ENCODE measurements at regions not wholly inside any gene's neighbourhood (a gene's known extent, or its start where the extent isn't known, plus 50 kb on each side); places are given as distances from the start of the nearest gene placed in this dataset.

DNA sequence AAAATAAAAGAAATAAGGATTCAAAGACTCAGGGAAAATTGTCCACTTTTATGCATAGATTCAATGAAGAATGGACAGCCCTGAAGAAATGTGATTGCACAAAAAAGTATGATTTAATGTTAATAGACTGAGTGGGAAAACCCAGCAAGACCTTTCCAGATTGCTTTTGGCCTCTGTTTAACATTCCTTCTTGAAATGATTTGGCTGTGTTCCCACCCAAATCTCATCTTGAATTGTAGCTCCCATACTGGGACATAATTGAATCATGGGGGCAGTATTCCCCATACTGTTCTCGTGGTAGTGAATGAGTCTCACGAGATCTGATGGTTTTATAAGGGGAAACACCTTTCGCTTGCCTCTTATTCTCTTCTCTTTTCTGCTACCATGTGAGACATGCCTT, 1316.9 kb upstream of the SEL1L start:
- no peaks in the 10 kb centered on the region for H3K27me3 Mint-ChIP-seq (ENCODE audit: low read depth)
- no peak overlapping the region for H3K27ac Mint-ChIP-seq
- H3K4me1 Mint-ChIP-seq (ENCODE audit: low read depth), result no peaks in the 10 kb centered on the region
- H3K4me3 Mint-ChIP-seq, result no peak overlapping the region
- H3K9me3 Mint-ChIP-seq, result no peaks in the 10 kb centered on the region
- no peaks in the 10 kb centered on the region for H3K36me3 Mint-ChIP-seq (ENCODE audit: low read depth)

DNA sequence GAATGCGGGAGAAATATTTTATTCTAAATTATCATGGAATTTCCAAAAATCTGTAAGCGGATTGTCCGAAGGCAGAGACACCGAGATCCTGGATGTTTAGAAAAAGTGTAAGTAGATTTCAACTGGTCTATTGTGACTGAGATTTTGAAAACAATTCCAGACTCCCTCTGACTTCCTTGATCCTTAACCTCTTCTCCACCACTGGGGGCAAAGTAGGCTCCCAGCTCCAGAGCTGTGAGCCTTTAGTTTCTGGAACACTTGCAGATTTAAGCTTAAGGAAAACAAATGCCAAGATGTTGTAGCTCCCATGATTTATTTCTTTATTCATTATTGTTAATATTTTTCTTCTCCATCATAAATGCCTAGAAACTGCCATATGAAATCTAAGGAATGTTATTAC, 1320.5 kb upstream of the SEL1L start:
- Mint-ChIP-seq H3K27ac (no peak overlapping the region), H3K4me3 (no peak overlapping the region), H3K9me3 (peaks cover 4% of the 10 kb centered on the region), H3K36me3 (ENCODE audit: low read depth) (no peaks in the 10 kb centered on the region), H3K4me1 (ENCODE audit: low read depth) (no peaks in the 10 kb centered on the region), H3K27me3 (ENCODE audit: low read depth) (no peaks in the 10 kb centered on the region)

DNA sequence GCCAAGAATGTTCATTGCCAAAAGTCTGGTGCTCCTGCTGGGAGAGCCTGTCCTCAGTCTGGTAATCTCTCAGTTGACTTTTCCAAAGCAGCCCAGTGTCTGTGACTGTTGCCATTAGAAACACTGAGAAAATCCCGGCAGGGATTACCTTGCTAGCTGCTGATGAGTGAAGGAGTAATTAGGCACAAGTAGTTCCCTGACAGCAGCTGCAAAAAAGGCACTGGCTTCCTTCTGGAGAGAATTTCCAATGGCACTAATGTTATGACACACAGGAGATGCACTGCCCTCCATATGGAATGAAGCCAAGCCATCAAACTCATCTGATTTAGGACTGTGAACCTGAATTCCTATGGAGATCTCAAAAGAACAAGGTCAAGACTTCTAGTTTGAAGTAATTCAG, 1321.2 kb upstream of the SEL1L start:
- Mint-ChIP-seq H3K27ac (no peak overlapping the region), H3K27me3 (ENCODE audit: low read depth) (no peaks in the 10 kb centered on the region), H3K4me1 (ENCODE audit: low read depth) (no peaks in the 10 kb centered on the region), H3K9me3 (peaks cover 4% of the 10 kb centered on the region), H3K4me3 (no peak overlapping the region), H3K36me3 (ENCODE audit: low read depth) (no peaks in the 10 kb centered on the region)

DNA sequence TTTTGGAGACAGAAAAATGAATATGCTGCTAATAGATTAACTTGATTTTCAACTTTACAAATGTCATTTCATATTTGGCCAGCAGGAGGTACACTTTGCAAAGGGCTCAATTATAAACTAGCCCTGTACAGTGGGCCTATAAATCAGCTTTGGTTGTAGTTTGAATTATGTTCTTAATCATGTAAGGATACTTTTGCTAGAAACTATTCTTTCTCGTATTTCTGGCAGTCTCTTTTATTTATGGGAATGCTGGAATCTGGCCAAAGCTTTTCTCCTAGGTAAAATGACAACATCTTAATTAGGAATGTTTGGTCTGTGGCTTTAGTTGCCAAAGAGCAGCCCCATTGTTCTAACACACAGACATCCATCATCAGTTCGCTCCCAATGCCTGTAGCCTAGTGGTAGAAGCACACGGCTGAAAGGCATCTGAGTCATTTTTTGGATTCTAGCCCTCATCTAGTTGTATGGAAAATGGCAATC, 1322.3 kb upstream of the SEL1L start:
- peaks cover 4% of the 10 kb centered on the region for H3K9me3 Mint-ChIP-seq
- no peaks in the 10 kb centered on the region for H3K36me3 Mint-ChIP-seq (ENCODE audit: low read depth)
- no peaks in the 10 kb centered on the region for H3K27me3 Mint-ChIP-seq (ENCODE audit: low read depth)
- H3K4me3 Mint-ChIP-seq, result no peak overlapping the region
- H3K27ac Mint-ChIP-seq, result no peak overlapping the region
- H3K4me1 Mint-ChIP-seq (ENCODE audit: low read depth), result no peaks in the 10 kb centered on the region

DNA sequence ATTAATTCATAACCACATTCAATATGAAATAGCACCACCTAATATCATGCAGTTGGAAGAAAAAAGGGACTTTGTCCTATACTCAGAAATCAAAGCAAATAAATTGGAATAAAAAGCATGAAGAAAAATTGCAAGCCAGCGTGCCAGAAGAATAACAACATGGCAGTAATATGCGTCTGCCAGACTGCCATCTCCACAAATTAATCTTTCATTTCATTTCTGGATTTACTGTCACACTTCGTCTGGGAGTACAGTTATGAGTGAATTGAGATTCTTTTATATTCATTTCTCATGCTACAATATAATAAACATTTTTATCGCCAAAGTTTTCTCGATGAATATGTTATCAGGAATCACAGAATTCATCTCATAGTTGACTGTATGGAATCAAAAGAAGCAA, 1327.7 kb upstream of the SEL1L start:
- Mint-ChIP-seq H3K4me3 (no peak overlapping the region), H3K4me1 (ENCODE audit: low read depth) (no peaks in the 10 kb centered on the region), H3K9me3 (peaks cover 16% of the 10 kb centered on the region), H3K27ac (no peak overlapping the region), H3K27me3 (ENCODE audit: low read depth) (no peaks in the 10 kb centered on the region), H3K36me3 (ENCODE audit: low read depth) (no peaks in the 10 kb centered on the region)

DNA sequence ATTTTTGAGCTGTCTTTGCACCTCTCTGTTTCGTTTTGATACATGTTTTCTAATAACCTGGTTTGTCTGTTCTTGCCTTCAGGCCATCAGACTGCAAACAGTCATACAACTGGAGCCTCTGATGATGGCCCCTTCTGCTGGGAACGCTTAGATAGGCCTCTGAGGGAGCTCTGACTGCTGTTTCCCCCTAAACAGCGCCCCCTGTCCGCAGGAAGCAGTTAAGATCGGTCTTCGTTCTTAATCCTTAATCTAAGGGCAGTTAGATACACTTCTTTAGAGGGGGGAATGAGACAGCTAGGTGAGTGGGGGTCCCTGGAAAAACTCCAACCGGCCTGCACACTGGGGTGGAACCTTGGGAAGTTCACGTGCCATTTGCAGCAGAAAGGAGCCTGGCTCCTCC, 1338.8 kb upstream of the SEL1L start:
- no peak overlapping the region for H3K4me3 Mint-ChIP-seq

DNA sequence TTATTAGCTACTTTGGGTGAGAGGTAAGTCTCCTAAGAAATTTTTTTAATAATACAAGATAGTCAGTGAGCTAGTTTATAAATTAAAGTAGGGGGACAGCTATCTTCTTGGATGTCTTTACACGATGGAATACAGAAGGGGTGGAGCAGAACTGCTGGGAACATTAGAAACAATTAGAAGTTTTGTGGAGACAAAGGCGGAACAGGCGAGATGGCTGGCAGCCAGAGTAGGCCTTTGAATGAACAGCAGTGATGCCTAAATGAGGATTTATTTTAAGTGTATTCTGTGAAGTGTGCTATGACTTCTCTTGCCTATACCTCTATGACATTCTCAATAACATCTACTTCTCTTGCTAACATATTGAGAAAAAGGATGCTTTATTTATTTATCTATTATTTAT, 1345.3 kb upstream of the SEL1L start:
- H3K27ac Mint-ChIP-seq, result no peak overlapping the region
- no peaks in the 10 kb centered on the region for H3K36me3 Mint-ChIP-seq (ENCODE audit: low read depth)
- no peak overlapping the region for H3K4me3 Mint-ChIP-seq
- no peaks in the 10 kb centered on the region for H3K27me3 Mint-ChIP-seq (ENCODE audit: low read depth)
- peaks cover 20% of the 10 kb centered on the region for H3K9me3 Mint-ChIP-seq
- H3K4me1 Mint-ChIP-seq (ENCODE audit: low read depth), result no peaks in the 10 kb centered on the region

More for the DNA sequence above, 1338.8 kb upstream of the SEL1L start:
- H3K27ac Mint-ChIP-seq, result no peak overlapping the region
- peaks cover 15% of the 10 kb centered on the region for H3K9me3 Mint-ChIP-seq
- no peaks in the 10 kb centered on the region for H3K27me3 Mint-ChIP-seq (ENCODE audit: low read depth)
- H3K4me1 Mint-ChIP-seq (ENCODE audit: low read depth), result no peaks in the 10 kb centered on the region
- H3K36me3 Mint-ChIP-seq (ENCODE audit: low read depth), result no peaks in the 10 kb centered on the region

DNA sequence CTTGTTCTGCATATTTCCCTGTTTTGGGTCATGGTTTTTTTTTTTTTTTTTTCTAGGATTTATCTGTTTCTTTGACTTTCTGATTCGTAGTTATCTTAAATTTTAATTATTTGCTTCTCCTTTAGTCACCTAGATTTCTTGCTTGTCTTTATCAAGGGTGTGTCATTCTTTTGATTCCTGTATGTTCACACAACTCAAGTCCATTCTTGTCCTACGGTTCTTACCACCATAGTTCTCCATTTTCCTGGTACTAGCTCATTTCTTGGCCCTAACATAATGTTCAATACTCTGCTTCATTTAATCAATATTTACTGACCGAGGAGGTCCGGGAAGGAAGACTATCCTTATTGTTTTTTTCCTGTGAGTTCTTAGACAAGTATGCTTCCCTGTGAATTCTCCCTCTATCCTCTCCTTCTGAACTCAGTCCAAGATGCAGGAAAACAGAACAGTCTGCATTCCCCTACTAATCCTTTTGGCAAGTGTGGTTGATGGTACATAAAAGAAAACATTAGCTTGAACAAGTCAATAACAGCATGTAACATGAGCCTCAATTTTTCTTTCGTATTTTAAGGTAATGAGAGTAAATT, 1346.4 kb upstream of the SEL1L start:
- Mint-ChIP-seq H3K4me1 (ENCODE audit: low read depth) (no peaks in the 10 kb centered on the region), H3K9me3 (peaks cover 23% of the 10 kb centered on the region), H3K4me3 (no peak overlapping the region), H3K27me3 (ENCODE audit: low read depth) (no peaks in the 10 kb centered on the region), H3K36me3 (ENCODE audit: low read depth) (no peaks in the 10 kb centered on the region), H3K27ac (no peak overlapping the region)

DNA sequence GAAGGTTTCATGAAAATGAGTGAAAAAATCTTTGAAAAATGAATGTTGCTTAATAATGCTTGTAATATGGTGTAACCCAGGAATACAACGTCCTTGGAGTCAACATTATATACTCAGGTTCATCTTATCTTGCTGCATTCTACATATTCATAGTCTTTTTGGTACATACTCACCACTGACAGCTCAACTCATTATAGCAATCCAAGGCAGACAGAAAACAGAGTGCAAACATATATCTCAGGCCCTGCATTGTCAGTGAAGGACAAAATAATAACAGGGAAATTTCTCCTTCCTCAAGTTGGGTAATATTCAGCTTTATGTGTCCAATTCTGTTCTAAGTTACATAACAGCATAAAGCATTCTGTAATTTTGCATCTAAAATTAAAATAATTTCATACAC, 1353.0 kb upstream of the SEL1L start:
- Mint-ChIP-seq H3K27ac (no peak overlapping the region), H3K27me3 (ENCODE audit: low read depth) (no peaks in the 10 kb centered on the region), H3K36me3 (ENCODE audit: low read depth) (no peaks in the 10 kb centered on the region), H3K4me1 (ENCODE audit: low read depth) (no peaks in the 10 kb centered on the region), H3K9me3 (peaks cover 25% of the 10 kb centered on the region), H3K4me3 (no peak overlapping the region)

DNA sequence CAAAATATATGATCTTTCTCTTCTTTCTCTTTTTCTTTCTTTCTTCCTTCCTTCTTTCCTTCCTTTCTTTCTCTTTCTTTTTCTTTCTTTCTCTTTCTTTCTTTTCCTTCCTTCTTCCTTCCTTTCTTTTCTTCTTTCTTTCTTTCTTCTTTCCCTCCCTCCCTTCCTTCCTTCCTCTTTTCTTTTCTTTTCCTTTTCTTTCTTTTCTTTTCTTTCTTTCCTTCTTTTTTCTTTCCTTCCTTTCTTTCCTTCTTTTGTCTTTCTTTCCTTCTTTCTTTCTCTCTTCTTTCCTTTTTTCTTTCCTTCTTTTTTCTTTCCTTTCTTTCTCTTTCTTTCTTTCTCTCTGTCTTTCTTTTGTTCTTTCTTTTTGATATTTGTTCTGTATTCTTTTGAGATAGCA, 1356.0 kb upstream of the SEL1L start:
- Mint-ChIP-seq H3K4me3 (no peak overlapping the region), H3K4me1 (ENCODE audit: low read depth) (no peaks in the 10 kb centered on the region), H3K27me3 (ENCODE audit: low read depth) (no peaks in the 10 kb centered on the region), H3K27ac (no peak overlapping the region), H3K36me3 (ENCODE audit: low read depth) (no peaks in the 10 kb centered on the region), H3K9me3 (peaks cover 15% of the 10 kb centered on the region)

DNA sequence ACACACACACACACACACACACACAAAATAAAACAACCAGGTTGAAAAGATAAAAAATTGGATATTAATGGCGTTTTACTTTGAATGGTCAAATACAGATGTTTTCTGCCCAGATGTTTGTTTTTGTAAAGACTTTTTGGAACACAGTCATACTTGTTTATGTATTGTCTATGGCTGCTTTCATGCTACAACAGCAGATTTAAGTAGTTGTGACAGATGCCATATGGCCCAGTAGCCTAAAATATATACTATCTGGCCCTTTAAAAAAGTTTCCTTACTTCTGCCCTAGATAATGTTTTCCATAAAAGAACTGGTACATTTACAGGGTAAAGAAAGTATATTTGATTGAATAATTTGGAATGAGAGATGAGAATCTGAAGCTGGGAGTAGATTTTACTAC, 1362.8 kb upstream of the SEL1L start:
- Mint-ChIP-seq H3K36me3 (ENCODE audit: low read depth) (no peaks in the 10 kb centered on the region), H3K27me3 (ENCODE audit: low read depth) (no peaks in the 10 kb centered on the region), H3K4me3 (no peak overlapping the region), H3K9me3 (peaks cover 5% of the 10 kb centered on the region), H3K4me1 (ENCODE audit: low read depth) (no peaks in the 10 kb centered on the region), H3K27ac (no peak overlapping the region)

DNA sequence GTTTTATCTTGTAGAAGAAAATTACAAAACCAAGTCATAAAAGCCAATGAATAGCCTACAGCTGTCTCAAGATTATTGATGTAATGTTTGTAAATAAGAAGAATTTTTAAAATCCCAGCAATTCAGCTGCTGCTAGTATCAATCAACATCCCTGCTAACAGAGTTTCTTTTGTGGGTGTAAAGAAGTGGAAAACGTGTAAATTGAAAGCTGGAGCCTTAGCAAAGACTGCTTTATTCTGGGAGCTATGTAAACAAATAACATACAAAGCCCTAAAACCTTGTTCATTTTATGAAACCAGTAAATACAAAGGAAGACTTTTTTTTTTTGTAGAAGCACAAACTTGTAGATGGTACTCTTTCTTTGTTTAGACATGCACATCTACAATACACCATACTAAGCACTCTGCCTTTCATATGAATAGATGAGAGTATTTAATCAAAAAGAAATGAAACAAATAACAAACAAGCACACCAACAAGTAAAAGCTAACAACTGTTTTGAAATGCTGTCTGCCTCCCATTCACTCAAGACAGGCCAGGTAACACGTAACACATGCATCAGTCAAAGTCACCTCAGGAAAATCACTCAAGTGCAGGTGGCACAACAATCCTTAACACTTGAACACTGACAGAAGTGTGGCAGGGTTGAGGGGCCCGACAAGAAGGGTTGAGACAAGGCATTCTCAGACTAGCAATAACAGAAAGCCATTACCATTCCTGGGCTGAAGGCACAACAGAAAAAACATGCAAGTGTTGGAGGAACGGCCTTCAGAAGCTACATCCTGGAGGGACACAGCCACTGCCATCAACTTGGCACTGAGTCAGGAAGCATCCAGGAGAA, 1364.0 kb upstream of the SEL1L start:
- no peak overlapping the region for H3K27ac Mint-ChIP-seq
- H3K27me3 Mint-ChIP-seq (ENCODE audit: low read depth), result no peaks in the 10 kb centered on the region
- H3K36me3 Mint-ChIP-seq (ENCODE audit: low read depth), result no peaks in the 10 kb centered on the region
- no peaks in the 10 kb centered on the region for H3K4me1 Mint-ChIP-seq (ENCODE audit: low read depth)
- no peak overlapping the region for H3K4me3 Mint-ChIP-seq
- H3K9me3 Mint-ChIP-seq, result peaks cover 5% of the 10 kb centered on the region

DNA sequence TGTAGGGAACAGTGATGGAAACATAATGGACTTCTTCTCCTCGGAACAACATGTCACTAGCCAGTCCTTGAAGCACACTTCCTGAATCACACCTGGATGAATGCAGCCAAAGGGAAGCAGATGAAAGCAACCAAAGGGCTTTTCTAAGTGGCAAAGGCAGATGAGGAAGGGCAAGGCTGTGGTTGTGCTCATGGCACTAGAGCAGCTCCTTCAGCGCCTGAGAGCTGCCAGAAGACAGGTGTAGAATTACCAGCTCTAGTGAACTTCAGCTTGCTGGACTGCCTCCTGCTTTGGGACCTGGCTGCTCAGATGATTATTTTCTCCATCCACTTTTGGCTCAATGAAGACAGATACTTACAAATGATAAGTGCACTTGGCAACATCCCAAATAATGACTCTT, 1372.1 kb upstream of the SEL1L start:
- H3K27ac Mint-ChIP-seq, result no peak overlapping the region
- H3K4me1 Mint-ChIP-seq (ENCODE audit: low read depth), result no peaks in the 10 kb centered on the region
- H3K9me3 Mint-ChIP-seq, result peaks cover 29% of the 10 kb centered on the region
- no peaks in the 10 kb centered on the region for H3K36me3 Mint-ChIP-seq (ENCODE audit: low read depth)
- no peaks in the 10 kb centered on the region for H3K27me3 Mint-ChIP-seq (ENCODE audit: low read depth)
- no peak overlapping the region for H3K4me3 Mint-ChIP-seq

DNA sequence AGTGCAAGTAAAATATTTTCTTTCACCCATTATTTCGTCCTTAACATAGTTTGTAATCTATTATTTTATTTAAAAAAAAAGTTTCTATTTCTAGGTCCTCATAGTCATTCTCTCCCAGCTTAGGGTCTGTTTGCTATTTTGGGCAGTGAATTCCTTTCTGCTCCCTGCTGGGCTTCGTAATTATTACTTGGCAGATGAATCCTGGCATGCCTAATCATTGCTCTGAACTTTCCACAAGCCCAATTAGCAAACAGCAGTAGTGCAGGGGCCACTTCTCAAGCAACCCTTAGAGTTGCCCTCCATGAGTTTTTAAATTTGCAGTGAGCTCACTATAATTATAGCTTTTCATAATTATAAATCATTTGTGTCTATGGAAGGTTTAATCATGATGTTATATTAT, 1378.3 kb upstream of the SEL1L start:
- peaks cover 27% of the 10 kb centered on the region for H3K9me3 Mint-ChIP-seq
- no peaks in the 10 kb centered on the region for H3K27me3 Mint-ChIP-seq (ENCODE audit: low read depth)

DNA sequence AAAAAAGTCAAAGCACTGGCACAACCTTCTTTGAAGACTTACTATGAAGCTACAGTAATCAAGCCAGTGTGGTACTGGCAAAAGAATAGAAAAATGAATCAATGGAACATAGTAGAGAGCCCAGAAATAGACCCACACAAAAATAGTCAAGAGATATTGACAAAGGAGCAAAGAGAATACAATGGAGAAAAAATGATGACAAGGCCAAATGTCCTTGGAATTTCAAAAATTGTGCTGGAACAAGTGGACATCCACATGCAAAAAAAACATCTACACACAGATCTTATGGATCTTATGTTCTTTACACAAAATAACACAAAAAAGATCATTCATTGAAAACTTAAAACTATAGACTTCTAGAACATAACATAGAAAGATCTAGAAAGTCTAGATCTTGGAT, 1379.7 kb upstream of the SEL1L start:
- Mint-ChIP-seq H3K4me1 (ENCODE audit: low read depth) (no peaks in the 10 kb centered on the region), H3K27ac (no peak overlapping the region), H3K9me3 (peaks cover 20% of the 10 kb centered on the region), H3K36me3 (ENCODE audit: low read depth) (no peaks in the 10 kb centered on the region), H3K4me3 (no peak overlapping the region), H3K27me3 (ENCODE audit: low read depth) (no peaks in the 10 kb centered on the region)

More for the DNA sequence above, 1378.3 kb upstream of the SEL1L start:
- H3K27ac Mint-ChIP-seq, result no peak overlapping the region
- H3K4me3 Mint-ChIP-seq, result no peak overlapping the region
- H3K36me3 Mint-ChIP-seq (ENCODE audit: low read depth), result no peaks in the 10 kb centered on the region
- no peaks in the 10 kb centered on the region for H3K4me1 Mint-ChIP-seq (ENCODE audit: low read depth)
